ENCODE measurements at regions not wholly inside any gene's neighbourhood (a gene's known extent, or its start where the extent isn't known, plus 50 kb on each side); places are given as distances from the start of the nearest gene placed in this dataset.
"Not testable (repeated sequence)": the region's sequence is repeated elsewhere in the genome, so short reads cannot be mapped to it uniquely, and the experiment has no call there.

- no peak overlapping the region for H3K27ac Mint-ChIP-seq
- no peak for DNase-seq
- H3K4me3 Mint-ChIP-seq = no peak overlapping the region
- no peaks in the 10 kb centered on the region for H3K4me1 Mint-ChIP-seq (ENCODE audit: low read depth in 2 of 2)
- H3K27me3 Mint-ChIP-seq = peaks cover 7 to 14% of the 10 kb centered on the region in 2 donors
- no peaks in the 10 kb centered on the region for H3K9me3 Mint-ChIP-seq
- no peak for ATAC-seq (replicated peaks)
- H3K36me3 Mint-ChIP-seq (ENCODE audit: insufficient read depth) = no peaks in the 10 kb centered on the region
These were observed 158.2 kb downstream of the SPTSSA start for GRCh38 chr14:34303811-34304210.

DNA sequence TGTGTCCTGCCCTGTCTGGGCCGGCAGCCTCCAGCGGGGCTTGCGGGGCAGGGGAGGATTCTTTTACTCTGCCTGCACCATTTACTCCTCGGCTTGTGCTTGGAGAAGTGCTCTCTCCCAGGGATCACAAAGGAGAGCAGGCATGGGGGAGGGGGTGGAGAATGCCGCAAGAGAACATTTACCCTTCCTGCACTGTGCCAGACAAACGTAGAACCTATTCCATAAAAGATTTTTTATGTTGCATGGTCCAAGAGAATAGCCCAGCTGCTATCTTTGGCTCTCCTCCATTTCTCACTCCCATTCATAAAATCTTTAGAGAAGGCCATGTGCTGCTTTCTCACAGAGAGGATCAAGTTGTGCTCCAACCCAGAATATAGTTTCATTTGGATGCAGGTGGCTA is 159.4 kb downstream of the SPTSSA start:
- DNase-seq = no peak
- Mint-ChIP-seq H3K27ac (no peak overlapping the region), H3K36me3 (ENCODE audit: insufficient read depth) (no peaks in the 10 kb centered on the region), H3K27me3 (peaks cover 7 to 19% of the 10 kb centered on the region in 2 donors), H3K4me1 (ENCODE audit: low read depth in 2 of 2) (no peaks in the 10 kb centered on the region), H3K4me3 (no peak overlapping the region), H3K9me3 (no peaks in the 10 kb centered on the region)
- no peak for ATAC-seq (replicated peaks)

DNA sequence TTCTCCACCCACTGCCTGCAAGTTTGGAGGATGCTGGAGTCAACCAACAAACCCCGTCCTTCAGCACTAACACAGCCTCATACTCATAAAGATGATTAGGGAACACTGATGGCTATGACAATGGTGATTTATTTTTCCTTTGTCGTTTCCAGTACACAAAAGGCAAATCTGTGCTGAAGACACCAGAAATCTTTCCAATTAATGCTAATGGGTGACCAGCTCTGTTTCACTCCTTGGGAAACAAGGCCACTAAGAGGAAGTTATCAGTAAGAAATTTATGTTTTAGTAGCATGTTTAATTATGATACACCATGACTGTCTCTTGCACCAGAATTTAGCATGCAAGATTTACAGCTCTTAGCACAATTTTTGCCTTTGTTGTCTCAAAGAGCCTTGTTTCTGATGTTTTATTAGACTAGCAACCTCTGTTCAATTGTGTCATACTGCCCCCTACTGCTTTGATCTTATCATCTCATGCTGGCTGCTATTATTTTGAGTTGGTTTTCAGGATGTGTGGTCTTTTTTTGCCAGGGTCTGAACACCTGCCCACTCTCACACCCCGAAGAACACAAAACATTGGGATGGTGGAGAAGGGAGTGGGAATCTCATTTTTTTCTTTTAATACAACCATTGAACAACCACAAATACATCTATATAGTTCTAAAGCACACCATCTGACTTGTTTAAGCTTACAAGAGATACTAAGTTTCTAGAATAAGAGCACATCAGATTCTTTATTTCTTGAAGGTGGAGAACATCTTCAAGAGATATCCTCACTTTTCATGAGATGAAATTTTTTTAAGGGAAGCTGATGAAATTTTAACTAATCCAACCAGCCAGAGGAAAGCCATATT is 160.9 kb downstream of the SPTSSA start:
- no peak for DNase-seq
- H3K4me1 Mint-ChIP-seq (ENCODE audit: low read depth in 2 of 2) = no peaks in the 10 kb centered on the region
- ATAC-seq (replicated peaks) = no peak
- H3K27ac Mint-ChIP-seq = no peak overlapping the region
- peaks cover 7 to 24% of the 10 kb centered on the region in 2 donors for H3K27me3 Mint-ChIP-seq
- no peaks in the 10 kb centered on the region for H3K9me3 Mint-ChIP-seq
- H3K36me3 Mint-ChIP-seq (ENCODE audit: insufficient read depth) = no peaks in the 10 kb centered on the region
- no peak overlapping the region for H3K4me3 Mint-ChIP-seq

- no peak for ATAC-seq (replicated peaks)
- H3K27me3 Mint-ChIP-seq = peaks cover 7 to 21% of the 10 kb centered on the region in 2 donors
- H3K9me3 Mint-ChIP-seq = no peaks in the 10 kb centered on the region
- H3K4me3 Mint-ChIP-seq = no peak overlapping the region
- no peak overlapping the region for H3K27ac Mint-ChIP-seq
- no peaks in the 10 kb centered on the region for H3K36me3 Mint-ChIP-seq (ENCODE audit: insufficient read depth)
- no peak for DNase-seq
- H3K4me1 Mint-ChIP-seq (ENCODE audit: low read depth in 2 of 2) = no peaks in the 10 kb centered on the region
These were observed 161.7 kb downstream of the SPTSSA start for GRCh38 chr14:34300330-34300729.

GRCh38 chr14:34299360-34299759 is 162.7 kb downstream of the SPTSSA start:
- no peak for DNase-seq
- H3K27me3 Mint-ChIP-seq = peaks cover 0 to 14% of the 10 kb centered on the region in 2 donors

GRCh38 chr14:34297786-34298520 is 164.1 kb downstream of the SPTSSA start:
- Mint-ChIP-seq H3K9me3 (no peaks in the 10 kb centered on the region), H3K27me3 (peaks cover 4 to 16% of the 10 kb centered on the region in 2 donors), H3K27ac (no peak overlapping the region), H3K4me1 (ENCODE audit: low read depth in 2 of 2) (no peaks in the 10 kb centered on the region), H3K4me3 (no peak overlapping the region), H3K36me3 (ENCODE audit: insufficient read depth) (no peaks in the 10 kb centered on the region)
- DNase-seq (no peak), ATAC-seq (replicated peaks) (no peak)

More at GRCh38 chr14:34299360-34299759, 162.7 kb downstream of the SPTSSA start:
- Mint-ChIP-seq H3K9me3 (no peaks in the 10 kb centered on the region), H3K27ac (no peak overlapping the region), H3K4me3 (no peak overlapping the region), H3K36me3 (ENCODE audit: insufficient read depth) (no peaks in the 10 kb centered on the region), H3K4me1 (ENCODE audit: low read depth in 2 of 2) (no peaks in the 10 kb centered on the region)
- ATAC-seq (replicated peaks) = no peak

DNA sequence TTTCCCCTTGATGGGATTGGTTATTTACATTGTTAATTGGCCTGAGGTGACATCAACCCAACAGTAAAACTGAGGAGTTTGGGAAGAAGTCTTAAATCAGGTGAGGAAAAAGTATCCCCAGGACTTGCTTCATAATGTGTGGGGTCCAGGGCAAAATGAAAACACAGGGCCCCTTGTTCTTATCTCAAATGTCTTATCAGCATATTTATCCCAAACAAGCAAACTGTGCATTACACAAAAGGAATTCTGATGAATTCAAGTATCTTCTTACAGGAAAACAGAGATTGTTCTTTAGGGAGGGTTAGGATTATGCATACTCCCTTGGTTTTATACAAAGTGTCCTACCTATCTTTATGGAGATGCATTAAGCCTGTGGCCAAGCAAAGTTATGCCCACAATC is 178.4 kb downstream of the SPTSSA start:
- Mint-ChIP-seq H3K9me3 (peaks cover 0 to 2% of the 10 kb centered on the region in 2 donors), H3K4me3 (no peak overlapping the region), H3K27ac (no peak overlapping the region), H3K27me3 (peaks cover 7 to 9% of the 10 kb centered on the region in 2 donors), H3K36me3 (ENCODE audit: insufficient read depth) (no peaks in the 10 kb centered on the region), H3K4me1 (ENCODE audit: low read depth in 2 of 2) (no peaks in the 10 kb centered on the region)
- ATAC-seq (replicated peaks) (no peak), DNase-seq (no peak)

DNA sequence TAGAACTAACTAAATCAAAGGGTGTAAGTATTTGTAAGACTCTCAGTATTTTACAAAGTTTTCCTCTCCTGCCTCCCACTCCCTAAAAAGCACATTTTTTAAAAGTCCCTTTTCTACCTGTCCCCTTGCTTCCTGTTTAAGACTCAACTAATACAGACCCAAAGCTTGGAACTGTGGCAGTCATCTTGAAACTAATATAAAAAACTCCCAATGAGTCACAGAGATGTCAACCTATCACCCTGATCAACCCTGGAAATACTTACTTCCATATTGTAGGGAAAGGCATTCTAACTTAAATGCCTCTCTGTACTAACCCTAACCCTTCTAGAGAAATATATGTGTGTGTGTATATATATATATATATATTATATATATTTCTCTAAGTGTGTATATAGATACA is 184.8 kb downstream of the SPTSSA start:
- no peak for ATAC-seq (replicated peaks)
- Mint-ChIP-seq H3K27me3 (peaks cover 7 to 11% of the 10 kb centered on the region in 2 donors), H3K36me3 (ENCODE audit: insufficient read depth) (no peaks in the 10 kb centered on the region), H3K4me1 (ENCODE audit: low read depth in 2 of 2) (no peaks in the 10 kb centered on the region), H3K9me3 (peaks cover 0 to 2% of the 10 kb centered on the region in 2 donors), H3K4me3 (no peak overlapping the region), H3K27ac (no peak overlapping the region)
- DNase-seq = no peak

DNA sequence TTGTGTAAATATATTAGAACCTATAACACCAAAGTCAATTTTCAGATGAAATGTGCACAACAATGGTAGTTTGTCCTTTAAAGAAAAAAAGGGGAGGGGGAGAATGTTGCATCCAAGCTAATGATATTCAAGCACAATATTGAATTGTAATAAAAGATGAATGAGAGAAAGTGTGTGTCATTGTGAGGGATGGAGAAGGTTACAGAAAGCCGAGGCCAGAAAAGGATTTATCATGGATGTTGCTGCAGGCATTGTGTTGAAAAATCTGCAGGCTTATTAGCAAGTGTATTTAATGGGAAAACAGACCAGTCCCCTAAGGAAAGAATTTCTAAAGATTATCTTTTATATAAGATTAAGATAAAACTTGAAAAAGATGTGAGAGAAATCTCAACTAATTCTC is 186.5 kb downstream of the SPTSSA start:
- Mint-ChIP-seq H3K36me3 (ENCODE audit: insufficient read depth) (no peaks in the 10 kb centered on the region), H3K27ac (no peak overlapping the region), H3K4me3 (no peak overlapping the region), H3K4me1 (ENCODE audit: low read depth in 2 of 2) (no peaks in the 10 kb centered on the region), H3K27me3 (peaks cover 2 to 20% of the 10 kb centered on the region in 2 donors), H3K9me3 (peaks cover 0 to 2% of the 10 kb centered on the region in 2 donors)
- no peak for DNase-seq
- no peak for ATAC-seq (replicated peaks)

GRCh38 chr14:34275078-34275477 is 187.0 kb downstream of the SPTSSA start:
- DNase-seq (no peak), ATAC-seq (replicated peaks) (no peak)
- H3K4me1 Mint-ChIP-seq (ENCODE audit: low read depth in 2 of 2) = no peaks in the 10 kb centered on the region
- H3K9me3 Mint-ChIP-seq = peaks cover 0 to 2% of the 10 kb centered on the region in 2 donors
- no peaks in the 10 kb centered on the region for H3K36me3 Mint-ChIP-seq (ENCODE audit: insufficient read depth)
- H3K27me3 Mint-ChIP-seq = peaks cover 0 to 24% of the 10 kb centered on the region in 2 donors
- no peak overlapping the region for H3K27ac Mint-ChIP-seq
- no peak overlapping the region for H3K4me3 Mint-ChIP-seq

GRCh38 chr14:34273716-34274115 is 188.3 kb downstream of the SPTSSA start:
- not testable (repeated sequence) for H3K36me3 Mint-ChIP-seq (ENCODE audit: insufficient read depth); H3K9me3 Mint-ChIP-seq; H3K4me3 Mint-ChIP-seq; ATAC-seq (replicated peaks); H3K4me1 Mint-ChIP-seq (ENCODE audit: low read depth in 2 of 2); DNase-seq; H3K27ac Mint-ChIP-seq
- peaks cover 0 to 37% of the 10 kb centered on the region in 2 donors for H3K27me3 Mint-ChIP-seq

DNA sequence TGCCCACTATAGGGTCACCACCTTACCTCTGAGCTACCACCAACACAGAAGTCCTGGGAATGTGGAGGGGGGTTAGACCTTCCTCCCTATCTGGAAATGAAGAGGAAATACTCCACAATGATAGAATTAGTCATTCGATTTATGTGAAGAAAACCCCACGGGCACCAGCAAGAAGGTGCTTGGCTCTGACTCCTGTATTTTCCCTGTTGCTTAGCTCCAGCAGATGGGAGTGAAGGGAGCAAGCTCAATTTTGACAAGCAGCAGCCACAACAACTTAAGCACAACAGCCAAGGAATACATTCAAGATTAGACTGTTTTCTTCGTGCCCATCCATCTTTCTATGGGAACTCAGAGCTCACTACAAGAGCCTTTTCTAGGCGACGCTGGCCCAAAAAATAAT is 191.7 kb downstream of the SPTSSA start:
- no peak overlapping the region for H3K27ac Mint-ChIP-seq
- ATAC-seq (replicated peaks) = no peak
- H3K4me3 Mint-ChIP-seq = no peak overlapping the region
- peaks cover 0 to 52% of the 10 kb centered on the region in 2 donors for H3K27me3 Mint-ChIP-seq
- H3K9me3 Mint-ChIP-seq = no peaks in the 10 kb centered on the region
- no peaks in the 10 kb centered on the region for H3K4me1 Mint-ChIP-seq (ENCODE audit: low read depth in 2 of 2)
- no peaks in the 10 kb centered on the region for H3K36me3 Mint-ChIP-seq (ENCODE audit: insufficient read depth)
- DNase-seq = no peak

DNA sequence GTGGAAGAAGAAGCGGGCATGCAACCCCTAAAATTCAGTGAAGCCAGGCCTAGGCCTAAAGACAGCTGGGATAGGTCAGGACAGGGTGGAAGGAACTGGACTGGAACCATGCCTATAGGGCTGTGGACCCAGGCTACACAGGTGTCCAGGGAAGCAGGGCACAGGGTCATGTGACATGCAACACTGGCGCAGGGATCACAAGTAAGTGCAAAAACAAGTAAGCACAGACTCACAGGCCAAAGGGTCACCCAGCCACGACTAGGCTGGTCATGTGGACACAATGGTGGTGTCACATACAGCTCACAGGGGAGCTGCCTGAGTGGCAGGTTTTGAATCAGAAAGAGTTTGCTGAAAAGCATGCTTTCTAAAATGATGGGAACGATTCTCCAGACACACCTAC is 195.7 kb downstream of the SPTSSA start:
- no peaks in the 10 kb centered on the region for H3K9me3 Mint-ChIP-seq
- H3K4me3 Mint-ChIP-seq = no peak overlapping the region
- no peak overlapping the region for H3K27ac Mint-ChIP-seq
- ATAC-seq (replicated peaks) (no peak), DNase-seq (no peak)
- H3K4me1 Mint-ChIP-seq (ENCODE audit: low read depth in 2 of 2) = no peaks in the 10 kb centered on the region
- H3K36me3 Mint-ChIP-seq (ENCODE audit: insufficient read depth) = no peaks in the 10 kb centered on the region
- peaks cover 0 to 52% of the 10 kb centered on the region in 2 donors for H3K27me3 Mint-ChIP-seq

All from effector memory CD8-positive, alpha-beta T cell (primary cell).